IMR-90 (cell line): ENCODE measurements at regions not wholly inside any gene's neighbourhood (a gene's known extent, or its start where the extent isn't known, plus 50 kb on each side); places are given as distances from the start of the nearest gene placed in this dataset.

Experiments
- ATAC-seq: fragments of 200-7000 bp; cut with Tn5 transposase; 2 replicates; pipeline ENCODE4 v1.9.1; 2020; ENCODE audit warnings: low read depth, mild to moderate bottlenecking, moderate library complexity
- BruUV-seq: library from RNA; stranded (reverse); fragments of 400-500 nt; replicated peaks from 2 replicates; lab custom pipeline; 2021; lab: Mats Ljungman, UMichigan
- CTCF ChIA-PET: fragments of 300-600 bp; formaldehyde crosslinking; extraction: SDS; loops from one replicate; lab custom pipeline; 2021; ENCODE audit warnings: antibody characterized with exemption; lab: Yijun Ruan, JAX
- POLR2A ChIA-PET: fragments of 300-600 bp; sonication (Branson Sonifier 250); formaldehyde crosslinking; loops from one replicate; lab custom pipeline; 2022; ENCODE audit warnings: antibody characterized with exemption; ENCODE audit not compliant: unreplicated experiment; lab: Charles Lee
- DNase-seq: peaks from one replicate; pipeline ENCODE4 v3.0.0; 2013
- H2AFZ ChIP-seq: replicated peaks from 2 replicates; pipeline ENCODE3; 2013; ENCODE audit warnings: low read length, mild to moderate bottlenecking; ENCODE audit not compliant: poor library complexity
- H2AK5ac ChIP-seq: 2 replicates; pipeline ENCODE4 v1.6.1; 2013; ENCODE audit warnings: low read depth, low read length, inconsistent platforms
- H2AK9ac ChIP-seq: replicated peaks from 2 replicates; pipeline ENCODE3; 2013; ENCODE audit warnings: mild to moderate bottlenecking, low read depth, low read length, moderate library complexity; ENCODE audit not compliant: poor library complexity
- H2BK120ac ChIP-seq: 2 replicates; pipeline ENCODE4 v1.6.1; 2013; ENCODE audit warnings: low read depth, low read length, inconsistent platforms
- H2BK15ac ChIP-seq: 3 replicates; pipeline ENCODE4 v1.6.1; 2013; ENCODE audit warnings: low read depth, low read length, inconsistent platforms
- H2BK20ac ChIP-seq: 2 replicates; pipeline ENCODE4 v1.6.1; 2013; ENCODE audit warnings: low read depth, mild to moderate bottlenecking, inconsistent platforms, low read length, moderate library complexity
- H2BK5ac ChIP-seq: 2 replicates; pipeline ENCODE4 v1.6.1; 2013; ENCODE audit warnings: mild to moderate bottlenecking, low read depth, low read length, inconsistent platforms; ENCODE audit not compliant: poor library complexity, severe bottlenecking
- H3K14ac ChIP-seq: replicated peaks from 2 replicates; pipeline ENCODE4 v1.6.1; 2013; ENCODE audit warnings: low read depth, low read length, inconsistent platforms
- H3K18ac ChIP-seq: 2 replicates; pipeline ENCODE4 v1.6.1; 2013; ENCODE audit warnings: low read depth, low read length, control low read depth
- H3K23ac ChIP-seq: 2 replicates; pipeline ENCODE4 v1.6.1; 2013; ENCODE audit warnings: low read depth, low read length, inconsistent platforms
- H3K27ac ChIP-seq: 2 replicates; pipeline ENCODE4 v1.5.1; 2013; ENCODE audit warnings: mild to moderate bottlenecking, control low read depth, low read length; ENCODE audit not compliant: insufficient read depth
- H3K27me3 ChIP-seq: 2 replicates; pipeline ENCODE4 v1.6.1; 2013; ENCODE audit warnings: low read length; ENCODE audit not compliant: control insufficient read depth, insufficient read depth
- H3K36me3 ChIP-seq: 2 replicates; pipeline ENCODE4 v1.6.1; 2013; ENCODE audit warnings: low read length, mixed read lengths; ENCODE audit not compliant: control insufficient read depth, insufficient read depth
- H3K4ac ChIP-seq: 2 replicates; pipeline ENCODE4 v1.6.1; 2013; ENCODE audit warnings: low read depth, low read length, inconsistent platforms
- H3K4me1 ChIP-seq: 2 replicates; pipeline ENCODE4 v1.6.1; 2013; ENCODE audit warnings: low read length, mixed read lengths; ENCODE audit not compliant: control insufficient read depth, insufficient read depth
- H3K4me2 ChIP-seq: 2 replicates; pipeline ENCODE4 v1.6.1; 2013; ENCODE audit warnings: low read depth, mild to moderate bottlenecking, control low read depth, low read length, moderate library complexity
- H3K4me3 ChIP-seq: 2 replicates; pipeline ENCODE4 v1.5.1; 2013; ENCODE audit warnings: low read depth, mild to moderate bottlenecking, control low read depth, low read length, moderate library complexity; ENCODE audit not compliant: insufficient read depth
- H3K56ac ChIP-seq: 2 replicates; pipeline ENCODE4 v1.6.1; 2013; ENCODE audit warnings: low read length, inconsistent platforms; ENCODE audit not compliant: insufficient read depth; ENCODE audit errors: extremely low read depth
- H3K79me1 ChIP-seq, 2 experiments: 2 replicates each; pipeline ENCODE4 v1.6.1; 2013; ENCODE audit warnings: low read length in 2 of 2, inconsistent platforms in 1 of 2, low read depth in 1 of 2
- H3K9ac ChIP-seq: 2 replicates; pipeline ENCODE4 v1.6.1; 2013; ENCODE audit warnings: low read depth, low read length, control low read depth
- H3K9me1 ChIP-seq: 2 replicates; pipeline ENCODE4 v1.6.1; 2013; ENCODE audit warnings: low read length, inconsistent platforms; ENCODE audit not compliant: insufficient read depth
- H3K9me3 ChIP-seq: 2 replicates; pipeline ENCODE4 v1.6.1; 2013; ENCODE audit warnings: low read length; ENCODE audit not compliant: control insufficient read depth, insufficient read depth
- H4K20me1 ChIP-seq: 2 replicates; pipeline ENCODE4 v1.6.1; 2013; ENCODE audit warnings: low read length, inconsistent platforms; ENCODE audit not compliant: insufficient read depth
- H4K5ac ChIP-seq: 2 replicates; pipeline ENCODE4 v1.6.1; 2013; ENCODE audit warnings: mild to moderate bottlenecking, low read depth, low read length, control low read depth
- H4K8ac ChIP-seq, 2 experiments: 2 replicates each; pipeline ENCODE4 v1.6.1; 2013; ENCODE audit warnings: low read depth in 2 of 2, low read length in 2 of 2, control low read depth in 1 of 2, inconsistent platforms in 1 of 2
- H4K91ac ChIP-seq: 2 replicates; pipeline ENCODE4 v1.6.1; 2013; ENCODE audit warnings: low read depth, low read length, inconsistent platforms; ENCODE audit not compliant: insufficient read depth
- CTCF ChIP-seq: conservative IDR thresholded peaks from 2 replicates; pipeline ENCODE4 v1.5.1; 2012; ENCODE audit warnings: mild to moderate bottlenecking, low read depth, low read length, improper control_type of control experiment
- MAFK ChIP-seq: IDR thresholded peaks from 2 replicates; pipeline ENCODE4 v1.6.1; 2012; ENCODE audit warnings: low read depth, low read length, improper control_type of control experiment
- dilution Hi-C: fragments of 300-500 bp; cut with HindIII; formaldehyde crosslinking; loops from one replicate; pipeline ENCODE4 v1.14.3; 2018; ENCODE audit warnings: low sequenced_read_pairs; ENCODE audit not compliant: unreplicated experiment
- in situ Hi-C: fragments of 300-500 bp; cut with MboI; formaldehyde crosslinking; loops from 3 replicates; pipeline ENCODE4 v1.14.3; 2019; ENCODE audit warnings: low sequenced_read_pairs, inconsistent platforms, mixed read lengths
- intact Hi-C: fragments of 100-400 bp; cut with micrococcal nuclease; formaldehyde crosslinking; loops from 2 replicates; pipeline ENCODE4 v1.10.0; 2022

- no peak overlapping the region for H2BK5ac ChIP-seq
- no peaks in the 10 kb centered on the region for H3K4me1 ChIP-seq
- in situ Hi-C loops (no loop called here), dilution Hi-C loops (no loop called here), intact Hi-C loops (no loop called here)
- no peak overlapping the region for H2AFZ ChIP-seq
- no peak overlapping the region for H3K4ac ChIP-seq
- no peaks in the 10 kb centered on the region for H3K9me1 ChIP-seq
- H3K23ac ChIP-seq: no peak overlapping the region
- H3K36me3 ChIP-seq: no peaks in the 10 kb centered on the region
- H3K27ac ChIP-seq: no peak overlapping the region
- H4K91ac ChIP-seq: no peak overlapping the region
- no peak for DNase-seq
- no peak overlapping the region for H3K4me2 ChIP-seq
- H2BK15ac ChIP-seq: no peak overlapping the region
- H3K9ac ChIP-seq: no peak overlapping the region
- H3K27me3 ChIP-seq: no peaks in the 10 kb centered on the region
- no peak overlapping the region for H2AK5ac ChIP-seq
- CTCF ChIA-PET: no interaction called here
- H2BK120ac ChIP-seq: no peak overlapping the region
- H2BK20ac ChIP-seq: no peak overlapping the region
- H3K18ac ChIP-seq: no peak overlapping the region
- no peak overlapping the region for H4K5ac ChIP-seq
- H2AK9ac ChIP-seq: no peak overlapping the region
- BruUV-seq: no TSS peak
- no peak overlapping the region for H3K4me3 ChIP-seq
- H4K8ac ChIP-seq: no peak overlapping the region
- POLR2A ChIA-PET: no interaction called here
- ATAC-seq: no peak
- no peak overlapping the region for H3K56ac ChIP-seq
- no peaks in the 10 kb centered on the region for H3K79me1 ChIP-seq
- TF ChIP-seq CTCF (no peak), MAFK (peak; percentile 91)
- H4K20me1 ChIP-seq: no peaks in the 10 kb centered on the region
- H3K9me3 ChIP-seq: no peaks in the 10 kb centered on the region; the same call in 1 of the 2 replicates
- no peak overlapping the region for H3K14ac ChIP-seq
Observed at GRCh38 chr4:66840178-66840577, 705.1 kb downstream of the CENPC start.
